HG03575 (cell line): ENCODE measurements at regions not wholly inside any gene's neighbourhood (a gene's known extent, or its start where the extent isn't known, plus 50 kb on each side); places are given as distances from the start of the nearest gene placed in this dataset.

Experiments
- ATAC-seq: cut with Tn5 transposase; IDR thresholded peaks from one replicate; pipeline ENCODE4 v1.9.1; 2021; ENCODE audit not compliant: unreplicated experiment, insufficient number of reproducible peaks, low FRiP score; ENCODE audit errors: extremely low read depth

DNA sequence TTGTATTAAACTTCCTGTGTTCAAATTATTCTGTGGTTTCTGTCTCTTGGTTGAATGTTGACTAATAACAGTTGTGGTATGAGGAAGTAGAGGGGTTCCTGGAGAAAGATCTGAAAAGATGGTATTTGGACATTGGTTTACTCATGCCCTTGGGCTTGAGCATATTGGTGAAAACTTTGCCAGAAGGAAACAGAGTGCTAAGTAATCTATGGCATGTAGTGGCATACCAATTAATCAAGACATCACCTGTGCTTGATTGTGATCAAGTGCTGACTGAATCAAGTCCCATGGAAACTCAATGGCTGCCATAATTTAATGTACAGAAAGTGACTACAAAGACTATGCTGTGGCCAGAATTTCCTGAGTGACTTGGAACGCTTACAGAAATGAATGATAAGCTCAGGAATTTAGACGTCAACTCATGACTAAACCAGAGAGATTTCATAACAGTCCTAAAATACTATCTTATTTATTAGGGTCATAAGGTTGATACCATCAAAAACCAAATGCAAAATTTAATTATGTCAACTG is 2062.9 kb downstream of the ARAP2 start:
- ATAC-seq = no peak

DNA sequence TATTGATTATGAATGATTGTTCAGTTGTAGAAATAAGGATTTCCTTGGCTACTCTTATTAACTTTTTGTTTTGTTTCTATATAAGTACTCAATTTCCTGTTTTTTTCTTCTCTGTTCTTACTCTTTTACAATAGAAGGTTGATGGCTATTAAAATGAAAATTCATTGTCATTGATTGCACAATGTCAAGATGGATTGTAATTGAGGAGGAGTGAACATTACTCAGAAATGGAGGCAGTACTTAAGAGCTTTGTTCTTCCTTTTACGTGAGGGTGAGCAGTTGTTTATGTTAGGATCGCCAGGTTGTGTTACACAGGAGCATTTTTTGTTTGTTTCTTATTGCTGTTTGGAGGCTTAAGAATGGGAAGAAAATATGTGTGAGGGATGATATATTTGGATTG is 2062.4 kb downstream of the ARAP2 start:
- ATAC-seq = no peak

DNA sequence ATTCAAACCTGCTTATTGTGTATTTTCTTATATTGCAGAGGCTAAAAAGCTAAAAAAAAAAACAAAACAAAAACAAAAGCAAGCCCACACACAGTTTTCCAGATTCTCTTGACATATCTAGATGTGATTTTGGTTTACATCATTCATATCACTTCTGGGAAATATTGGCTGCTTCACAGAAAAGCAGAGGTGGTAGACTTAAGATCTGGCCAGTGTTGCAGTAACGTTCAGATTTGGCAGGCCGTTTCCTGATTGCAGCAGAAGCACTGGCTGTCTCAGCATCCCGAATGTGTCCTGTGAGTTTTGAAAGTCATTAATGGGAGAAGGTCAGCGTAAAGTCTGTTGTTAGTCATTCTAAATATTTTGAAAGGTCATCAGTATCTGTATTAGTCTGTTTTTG is 2062.0 kb downstream of the ARAP2 start:
- ATAC-seq = no peak

DNA sequence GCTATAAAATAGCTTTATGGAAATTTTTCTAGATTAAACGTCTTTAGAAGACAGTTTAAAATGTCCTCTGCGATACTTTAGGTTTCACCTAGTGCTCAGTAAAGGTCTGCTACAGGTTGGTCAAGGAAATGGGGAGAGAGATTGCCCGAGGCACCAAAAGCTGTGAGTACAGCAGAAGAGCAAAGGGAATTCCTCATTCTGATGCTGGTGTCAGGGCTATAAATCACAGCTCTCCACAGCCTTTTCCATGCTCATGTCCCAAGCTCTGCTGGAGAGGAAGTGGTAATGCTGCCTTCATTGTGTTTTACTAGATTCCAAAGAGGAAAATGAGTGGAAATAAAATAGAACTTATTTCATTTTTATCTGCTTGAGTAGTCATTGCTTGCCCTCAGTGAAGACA is 2060.4 kb downstream of the ARAP2 start:
- no peak for ATAC-seq

DNA sequence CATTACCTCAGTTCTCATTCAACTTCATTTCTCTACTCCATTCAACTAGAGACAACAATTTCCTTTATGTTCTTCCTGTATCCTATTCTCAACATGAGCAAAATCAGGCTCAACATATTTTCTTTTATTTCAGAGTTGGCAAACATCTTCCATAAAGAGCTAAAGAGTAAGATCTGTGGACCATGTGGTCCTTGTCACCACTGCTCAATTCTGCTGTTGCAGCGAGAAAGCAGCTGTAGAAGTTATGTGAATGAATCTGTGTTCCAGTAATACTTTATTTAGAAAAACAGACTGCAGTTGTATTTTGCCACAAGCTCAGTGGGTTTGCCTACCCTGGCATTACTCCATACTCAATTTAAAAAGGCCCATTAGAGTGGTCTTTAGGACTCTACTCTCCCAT is 2057.3 kb downstream of the ARAP2 start:
- ATAC-seq = no peak

DNA sequence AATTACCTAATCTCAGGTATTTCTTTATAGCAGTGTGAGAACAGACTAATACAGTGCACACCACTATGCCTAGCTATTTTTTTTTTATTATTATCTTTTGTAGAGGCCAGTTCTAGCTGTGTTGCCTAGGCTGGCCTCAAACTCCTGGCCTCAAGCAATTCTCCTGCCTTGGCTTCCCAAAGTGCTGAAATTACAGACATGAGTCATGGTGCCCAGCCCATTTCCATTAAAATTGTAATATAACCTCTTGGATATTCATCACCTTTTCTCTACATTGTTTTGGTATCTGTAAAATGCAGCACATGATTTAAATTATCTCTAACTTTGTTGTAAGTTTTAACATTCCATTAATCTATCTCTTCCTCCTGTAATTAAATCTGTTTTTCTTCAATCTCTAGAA is 2052.9 kb downstream of the ARAP2 start:
- ATAC-seq = no peak

DNA sequence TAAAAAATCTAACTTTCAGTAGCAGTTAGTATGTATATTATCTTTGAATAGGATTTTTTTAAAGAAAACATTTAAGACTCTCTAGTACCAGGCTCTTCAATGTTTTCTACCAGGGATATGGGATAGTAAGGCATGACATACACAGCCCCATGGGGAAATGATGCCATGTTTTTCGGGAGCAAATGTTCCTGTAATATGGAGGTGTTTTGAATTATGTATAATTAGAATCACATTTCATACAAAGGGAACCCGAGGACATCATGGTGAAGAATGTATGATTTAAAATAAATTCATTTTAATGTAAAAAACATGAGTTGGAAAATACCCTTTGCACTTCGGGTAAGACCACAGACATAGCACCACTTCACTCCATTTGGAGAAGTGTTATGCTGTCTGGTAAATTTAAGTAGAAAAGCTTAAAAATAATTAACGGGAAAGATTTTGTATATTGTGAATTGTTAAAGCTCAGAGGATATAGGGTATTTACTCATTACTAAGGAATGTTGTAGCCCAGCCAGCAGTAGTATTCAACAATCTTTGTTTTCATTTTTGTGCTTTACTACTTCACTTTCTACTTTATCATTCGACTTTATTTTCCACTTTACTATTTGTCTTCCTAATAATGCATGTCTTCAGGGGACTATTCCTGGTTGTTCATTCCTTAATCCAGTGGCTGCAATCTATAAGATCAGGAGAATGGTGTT is 2050.7 kb downstream of the ARAP2 start:
- no peak for ATAC-seq

DNA sequence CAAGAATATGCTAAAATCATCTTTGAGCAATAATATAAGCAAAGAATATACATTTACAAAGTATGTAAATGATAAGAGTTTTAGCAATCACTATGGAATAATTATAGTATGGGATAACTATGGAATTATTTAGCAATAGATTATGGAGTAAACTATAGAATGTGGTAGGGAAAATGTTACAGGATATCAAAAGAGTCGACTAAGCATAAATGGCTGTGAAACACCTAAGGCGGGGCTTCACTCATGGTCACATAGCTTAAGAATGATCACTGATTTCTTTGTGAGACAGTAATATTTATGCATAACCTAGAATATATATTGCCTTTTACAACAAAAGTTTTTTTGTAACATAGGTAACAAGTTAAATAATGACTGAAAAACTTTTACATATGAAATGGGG is 2049.7 kb downstream of the ARAP2 start:
- no peak for ATAC-seq

DNA sequence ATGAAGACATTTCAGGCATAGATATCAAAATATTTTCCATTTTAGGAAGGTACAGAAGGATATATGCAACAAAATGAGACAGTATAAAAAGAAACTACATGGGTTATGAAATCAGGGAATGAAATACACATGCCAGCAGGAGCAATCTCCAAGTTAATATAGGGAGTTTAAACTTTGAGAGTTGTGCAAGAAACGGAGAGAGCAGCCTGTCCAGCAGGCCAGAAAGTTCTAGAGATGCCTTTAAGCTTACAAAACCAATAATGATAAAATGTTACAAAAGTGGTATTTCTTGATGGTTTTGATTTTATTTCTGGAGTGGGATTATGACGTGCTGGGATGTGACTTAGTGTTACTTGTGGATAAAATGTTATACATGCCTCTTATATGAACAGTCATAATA is 2047.9 kb downstream of the ARAP2 start:
- no peak for ATAC-seq

DNA sequence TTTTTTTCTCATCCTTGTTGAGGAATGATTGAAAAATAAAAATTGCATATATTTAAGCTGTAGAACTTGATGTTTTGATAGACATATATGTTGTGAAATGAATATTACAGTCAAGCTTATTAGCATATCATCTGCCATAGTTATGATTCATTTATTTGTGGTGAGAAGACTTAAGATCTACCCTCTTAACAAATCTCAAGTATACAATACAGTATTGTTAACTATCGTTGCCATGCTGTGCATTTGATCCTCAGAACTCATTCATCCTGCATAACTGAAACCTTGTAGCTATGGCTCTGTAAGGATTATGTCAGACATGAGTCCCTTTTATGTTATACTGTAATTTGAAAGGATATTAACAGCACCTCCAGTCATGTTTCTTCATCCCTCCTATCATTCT is 2045.3 kb downstream of the ARAP2 start:
- no peak for ATAC-seq

DNA sequence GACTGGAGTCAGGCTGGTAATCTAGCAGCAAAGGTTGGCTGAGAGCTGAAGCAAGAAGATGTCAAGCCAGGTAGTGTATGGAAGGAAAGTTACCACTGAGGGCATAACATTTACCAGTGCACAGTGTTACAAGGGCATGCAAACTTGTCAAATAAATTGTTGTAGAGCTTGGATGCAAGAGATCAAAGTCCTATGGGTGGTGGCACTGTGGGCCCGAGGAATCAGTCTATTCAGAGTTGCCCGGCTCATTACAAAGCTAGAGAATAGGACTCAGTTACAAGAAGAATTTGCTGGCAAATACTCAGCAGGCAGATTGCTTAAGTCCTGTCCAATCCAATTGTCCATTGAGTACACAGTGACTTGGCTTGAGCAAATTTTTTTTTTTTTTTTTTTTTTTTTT is 2043.8 kb downstream of the ARAP2 start:
- ATAC-seq = no peak

DNA sequence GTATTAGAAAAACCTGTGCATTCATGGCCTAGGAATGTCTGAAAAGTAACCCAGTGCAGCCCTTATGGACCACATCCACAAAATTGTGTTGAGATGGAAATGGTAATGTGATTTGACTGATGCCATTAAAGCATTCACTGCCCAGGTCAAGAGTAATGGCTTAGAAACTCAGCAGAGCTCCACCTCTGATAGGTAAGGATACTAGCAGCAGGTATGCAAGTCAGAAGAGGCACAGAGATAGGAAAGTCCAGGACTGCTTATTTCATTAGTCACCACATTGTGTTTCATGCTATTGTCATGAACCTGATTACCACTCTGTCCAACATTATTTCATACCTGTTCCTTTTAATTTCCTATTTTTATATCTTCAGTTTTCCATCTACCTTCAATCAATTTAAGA is 2042.2 kb downstream of the ARAP2 start:
- no peak for ATAC-seq

DNA sequence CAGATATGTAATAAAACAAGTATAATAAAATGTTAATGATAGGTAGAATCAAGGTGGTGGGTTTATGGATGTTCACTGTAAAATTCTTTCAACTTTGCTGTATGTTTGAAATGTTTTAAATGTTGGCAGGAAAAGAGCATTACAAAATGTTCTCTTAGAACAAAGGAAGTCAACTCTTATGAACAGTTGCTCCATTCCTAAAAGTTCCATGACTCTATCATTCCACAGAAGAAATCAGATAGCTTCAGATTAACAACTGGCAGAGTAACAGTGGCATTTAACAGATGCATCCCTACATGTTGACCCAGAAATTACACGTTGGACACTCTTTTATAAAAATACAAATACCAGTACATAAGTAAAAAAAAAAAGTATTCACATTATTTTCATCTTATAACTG is 2023.7 kb downstream of the ARAP2 start:
- no peak for ATAC-seq

DNA sequence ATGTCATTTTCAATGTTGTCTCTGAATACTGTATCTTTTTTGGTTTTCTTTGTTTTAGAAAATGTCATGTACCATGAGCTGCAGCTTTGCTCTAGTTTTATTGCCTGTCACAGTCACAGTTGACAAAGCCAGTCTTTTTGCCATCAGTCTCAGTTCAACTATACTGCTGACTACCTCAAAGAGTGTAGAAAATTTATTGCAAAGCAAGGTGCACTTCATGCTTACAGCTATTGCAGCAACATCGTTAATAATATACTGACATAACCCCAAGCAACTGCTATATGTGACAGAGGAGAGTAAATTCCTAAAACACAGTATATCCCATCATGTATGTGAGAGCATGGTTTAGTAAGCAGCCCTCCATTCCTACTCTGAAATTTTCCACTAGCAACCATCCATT is 2022.3 kb downstream of the ARAP2 start:
- no peak for ATAC-seq

DNA sequence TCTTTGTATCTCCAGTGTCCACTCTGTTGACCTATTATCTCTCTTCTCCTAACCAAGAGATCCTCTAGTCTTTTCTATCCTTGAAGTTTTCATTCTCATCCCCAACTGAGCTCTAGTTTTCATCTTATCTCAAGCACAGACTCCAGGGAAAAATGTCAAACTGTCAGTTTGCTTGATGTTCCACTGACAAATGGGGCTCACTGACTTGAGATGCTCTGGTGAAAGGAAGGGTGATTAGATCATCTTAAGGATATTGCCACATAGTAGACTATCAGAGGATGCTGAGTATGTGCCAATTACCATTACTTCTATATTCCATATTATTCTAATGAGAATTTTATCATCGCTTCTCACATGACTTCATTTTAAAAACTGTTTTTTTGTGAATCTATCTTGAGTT is 2008.2 kb downstream of the ARAP2 start:
- no peak for ATAC-seq

DNA sequence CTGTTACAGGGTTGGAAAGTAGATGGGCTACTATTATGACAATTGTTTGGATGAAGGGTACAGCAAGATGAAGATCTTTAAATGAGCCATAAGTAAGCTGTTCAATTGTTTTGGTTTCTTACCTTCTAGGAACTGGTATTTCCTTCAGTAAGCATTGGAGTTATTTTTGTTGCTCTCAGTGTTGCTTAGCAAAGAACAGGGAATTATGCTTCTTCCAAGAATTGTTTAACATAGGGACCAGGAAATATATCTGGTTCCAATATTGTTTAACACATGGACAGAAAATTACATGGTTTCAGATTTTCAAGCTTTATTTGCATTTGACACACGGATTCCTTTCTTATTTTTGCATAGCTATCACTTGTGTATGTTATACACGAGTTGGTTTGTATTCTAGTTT is 1999.0 kb downstream of the ARAP2 start:
- ATAC-seq = no peak

DNA sequence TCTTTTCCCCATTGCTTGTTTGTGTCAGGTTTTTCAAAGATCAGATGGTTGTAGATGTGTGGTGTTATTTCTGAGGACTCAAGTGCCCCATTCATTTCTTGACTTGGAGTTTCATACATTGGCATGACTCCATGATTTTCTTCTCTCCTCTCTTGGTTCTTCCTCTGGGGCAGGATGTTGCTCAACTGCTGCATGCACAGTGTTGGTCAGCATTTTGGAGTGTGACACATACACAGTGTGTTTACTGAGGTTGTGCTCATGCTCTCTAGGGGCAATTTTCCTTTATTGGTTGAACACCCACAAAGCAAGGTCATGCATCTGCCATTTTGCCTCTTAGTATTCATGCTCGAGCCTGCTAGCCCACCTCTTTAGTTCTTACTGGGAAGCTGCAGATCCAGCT is 1993.8 kb downstream of the ARAP2 start:
- no peak for ATAC-seq

DNA sequence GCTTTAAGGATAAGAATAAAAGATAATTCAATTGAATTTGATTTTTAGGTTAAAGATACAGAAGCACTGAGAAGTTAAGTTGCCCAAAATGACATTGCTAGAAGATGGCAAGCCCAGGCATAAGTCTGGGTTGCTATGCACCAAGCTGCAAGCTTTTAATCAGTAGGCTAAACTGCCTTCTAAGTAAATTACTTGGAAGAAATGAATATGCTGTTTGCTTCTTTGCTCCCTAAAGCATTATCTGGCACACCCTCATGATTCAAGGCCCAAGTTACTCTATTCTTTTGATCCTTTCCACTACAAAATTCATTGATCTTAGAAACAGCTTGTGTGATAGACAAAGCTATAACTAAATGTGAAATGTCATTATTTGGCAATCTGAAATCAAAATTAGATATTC is 1991.1 kb downstream of the ARAP2 start:
- no peak for ATAC-seq

DNA sequence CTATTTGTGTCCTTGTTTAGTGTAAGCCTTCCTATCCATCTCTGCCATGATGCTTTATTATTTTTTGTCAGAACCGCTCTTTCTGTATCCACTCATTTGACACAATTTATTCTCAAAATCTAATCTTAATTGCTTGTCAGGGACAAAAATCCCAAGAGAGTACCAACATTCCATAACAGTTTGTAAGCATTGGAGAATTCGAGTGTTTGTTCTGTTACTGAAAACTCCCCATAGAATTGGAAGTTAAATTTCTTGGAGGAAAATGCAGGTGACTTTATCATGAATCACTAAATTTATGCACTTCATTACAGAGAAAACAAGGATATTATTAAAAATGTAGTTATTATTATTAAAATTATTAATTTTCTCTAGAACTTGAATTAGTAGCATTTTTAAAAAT is 1986.1 kb downstream of the ARAP2 start:
- ATAC-seq = no peak

DNA sequence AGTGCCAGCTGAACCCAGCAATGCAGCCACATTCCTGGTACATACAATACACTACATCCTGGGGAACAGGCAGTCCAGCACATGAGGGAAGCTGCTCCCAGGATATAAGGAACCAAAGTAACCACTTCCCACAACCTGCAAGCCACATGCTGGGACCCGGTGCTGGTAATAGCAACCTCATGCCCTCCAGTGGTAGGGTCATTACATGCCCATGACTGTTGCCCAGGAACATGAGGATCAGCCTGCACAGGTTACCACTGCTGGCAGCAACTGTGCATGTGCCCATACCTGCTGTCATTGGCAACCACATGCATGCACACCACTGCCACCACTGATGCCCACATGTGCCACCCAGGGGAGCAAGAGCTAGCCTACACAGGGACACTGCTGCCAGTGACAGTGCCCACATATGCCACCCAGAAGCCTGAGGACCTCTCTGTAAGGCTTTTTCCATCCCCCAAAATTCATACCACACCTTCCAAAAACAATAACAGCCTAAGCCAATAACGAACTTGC is 1982.5 kb downstream of the ARAP2 start:
- ATAC-seq = no peak

DNA sequence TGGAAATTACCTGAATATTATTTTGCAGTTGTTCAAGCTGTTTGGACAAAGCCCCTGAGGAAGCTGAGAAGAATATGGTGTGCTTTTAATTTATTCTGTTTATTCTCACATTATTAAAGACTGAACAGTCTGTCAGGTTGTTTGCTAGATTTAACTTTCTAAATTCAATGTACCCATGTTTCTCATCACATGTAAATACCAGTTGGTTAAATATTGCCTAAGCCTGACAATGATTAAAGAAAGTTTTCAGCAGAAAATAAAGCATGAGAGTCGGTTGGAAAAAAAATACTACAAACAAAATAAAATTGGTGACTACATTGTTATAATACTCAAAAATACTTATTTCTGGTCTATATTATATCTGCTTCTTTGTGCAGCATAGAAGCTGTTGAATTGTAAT is 1974.7 kb downstream of the ARAP2 start:
- no peak for ATAC-seq
